H1 (cell line): ENCODE measurements at regions not wholly inside any gene's neighbourhood (a gene's known extent, or its start where the extent isn't known, plus 50 kb on each side); places are given as distances from the start of the nearest gene placed in this dataset.

ENCODE experiments used
- GABPA ChIP-seq: IDR thresholded peaks from 2 replicates; pipeline ENCODE4 v1.6.1; 2011; ENCODE audit warnings: mild to moderate bottlenecking, low read length, moderate library complexity, borderline replicate concordance; ENCODE audit not compliant: insufficient read depth
- RNF2 ChIP-seq: fragments of 200-900, 300-1000 bp; sonication (generic); IDR thresholded peaks from 2 replicates; pipeline ENCODE4 v1.7.1; 2016; ENCODE audit warnings: borderline replicate concordance, low read depth, mild to moderate bottlenecking, antibody characterized with exemption, low read length; ENCODE audit not compliant: poor library complexity, severe bottlenecking; ENCODE audit errors: missing control alignments

DNA sequence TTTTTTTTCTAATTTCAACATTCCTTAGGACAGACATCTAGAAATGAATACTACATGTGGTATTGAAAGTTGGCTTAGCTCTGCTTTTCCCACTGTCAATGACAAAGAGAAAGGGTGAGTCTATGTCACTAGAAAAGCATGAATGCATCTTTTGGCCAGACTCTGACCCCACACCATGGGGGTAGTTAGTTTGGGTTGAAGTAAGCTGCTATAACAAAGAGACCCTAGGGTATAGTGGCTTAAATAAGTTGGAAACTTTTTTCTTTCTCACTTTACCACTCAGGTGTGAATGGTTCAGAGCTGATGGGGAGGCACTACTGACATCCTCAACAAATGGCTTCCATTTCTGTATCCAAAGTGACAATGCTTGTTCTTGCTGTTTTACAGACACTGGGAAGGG is 161.5 kb downstream of the DLEU7 start (continued):
- TF ChIP-seq RNF2 = no peak
- no peak for TF ChIP-seq GABPA
